PC-9 (cell line): ENCODE measurements at regions not wholly inside any gene's neighbourhood (a gene's known extent, or its start where the extent isn't known, plus 50 kb on each side); places are given as distances from the start of the nearest gene placed in this dataset.

Experiments used
- EZH2 ChIP-seq: fragments of 200-600 bp; sonication (generic); IDR thresholded peaks from 2 replicates; pipeline ENCODE4 v1.8.0; 2017; ENCODE audit warnings: antibody characterized with exemption, low read depth
- TF ChIP-seq, protein P1 (sequence below): fragments of 200-600 bp; sonication (generic); conservative IDR thresholded peaks from 2 replicates; pipeline ENCODE4 v1.6.1; 2017; ENCODE audit warnings: mixed run types, antibody characterized with exemption, mild to moderate bottlenecking, moderate library complexity

DNA sequence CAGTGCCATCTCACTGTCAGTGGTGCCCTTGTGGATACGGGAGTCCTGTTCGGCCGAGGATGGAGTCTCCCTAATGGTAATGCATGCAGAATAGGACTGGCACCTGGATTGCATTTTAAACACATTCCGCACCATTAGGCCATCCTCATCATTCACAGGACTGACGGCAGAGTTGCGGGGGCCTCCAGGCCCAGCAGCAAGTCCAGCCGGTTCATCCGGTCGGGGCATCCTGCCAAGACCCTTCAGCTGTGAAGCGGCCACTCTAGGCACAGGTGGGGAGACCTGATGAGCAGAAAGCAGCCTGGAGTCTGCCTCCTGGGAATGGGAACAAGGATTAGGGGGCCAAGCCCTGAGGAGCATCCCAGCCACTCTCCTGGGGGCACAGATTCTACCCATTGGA is 90.3 kb upstream of the XYLT1 start:
- TF ChIP-seq, protein P1, sequence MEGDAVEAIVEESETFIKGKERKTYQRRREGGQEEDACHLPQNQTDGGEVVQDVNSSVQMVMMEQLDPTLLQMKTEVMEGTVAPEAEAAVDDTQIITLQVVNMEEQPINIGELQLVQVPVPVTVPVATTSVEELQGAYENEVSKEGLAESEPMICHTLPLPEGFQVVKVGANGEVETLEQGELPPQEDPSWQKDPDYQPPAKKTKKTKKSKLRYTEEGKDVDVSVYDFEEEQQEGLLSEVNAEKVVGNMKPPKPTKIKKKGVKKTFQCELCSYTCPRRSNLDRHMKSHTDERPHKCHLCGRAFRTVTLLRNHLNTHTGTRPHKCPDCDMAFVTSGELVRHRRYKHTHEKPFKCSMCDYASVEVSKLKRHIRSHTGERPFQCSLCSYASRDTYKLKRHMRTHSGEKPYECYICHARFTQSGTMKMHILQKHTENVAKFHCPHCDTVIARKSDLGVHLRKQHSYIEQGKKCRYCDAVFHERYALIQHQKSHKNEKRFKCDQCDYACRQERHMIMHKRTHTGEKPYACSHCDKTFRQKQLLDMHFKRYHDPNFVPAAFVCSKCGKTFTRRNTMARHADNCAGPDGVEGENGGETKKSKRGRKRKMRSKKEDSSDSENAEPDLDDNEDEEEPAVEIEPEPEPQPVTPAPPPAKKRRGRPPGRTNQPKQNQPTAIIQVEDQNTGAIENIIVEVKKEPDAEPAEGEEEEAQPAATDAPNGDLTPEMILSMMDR, result no peak
- no peak for TF ChIP-seq EZH2
